Fibroblast of lung (primary cell): ENCODE measurements at regions not wholly inside any gene's neighbourhood (a gene's known extent, or its start where the extent isn't known, plus 50 kb on each side); places are given as distances from the start of the nearest gene placed in this dataset.

Experiments
- DNase-seq, 2 donors: peaks; one replicate each; pipeline versions ENCODE4 v3.0.0 to v3.0.0-alpha.2; 2010; ENCODE audit warnings: low read depth in 2 of 2
- H2AFZ ChIP-seq: 2 replicates; pipeline ENCODE4 v1.5.1; 2012; ENCODE audit warnings: low read length, control low read depth, inconsistent platforms
- H3K27ac ChIP-seq: 2 replicates; pipeline ENCODE4 v1.5.1; 2011; ENCODE audit warnings: low read length, control low read depth; ENCODE audit not compliant: insufficient read depth
- H3K27me3 ChIP-seq: 2 replicates; pipeline ENCODE4 v1.5.1; 2011; ENCODE audit warnings: mild to moderate bottlenecking, low read length; ENCODE audit not compliant: control insufficient read depth, insufficient read depth
- H3K36me3 ChIP-seq: 2 replicates; pipeline ENCODE4 v1.5.1; 2011; ENCODE audit warnings: low read length; ENCODE audit not compliant: control insufficient read depth, insufficient read depth
- H3K4me1 ChIP-seq: 2 replicates; pipeline ENCODE4 v1.5.1; 2011; ENCODE audit warnings: low read length; ENCODE audit not compliant: control insufficient read depth, insufficient read depth; ENCODE audit errors: extremely low read depth
- H3K4me2 ChIP-seq: 2 replicates; pipeline ENCODE4 v1.5.1; 2011; ENCODE audit warnings: low read length, control low read depth; ENCODE audit not compliant: insufficient read depth; ENCODE audit errors: extremely low read depth
- H3K4me3 ChIP-seq, 4 experiments: fragments of 200-600 bp in 1 of 4; sonication (generic) in 1 of 4; replicated peaks in 1 of 4; 2 replicates each; pipeline ENCODE4 v1.5.1; 2011 to 2016; ENCODE audit warnings: low read length in 4 of 4, low read depth in 3 of 4, mild to moderate bottlenecking in 3 of 4, control low read depth in 2 of 4, inconsistent platforms in 1 of 4, mixed read lengths in 1 of 4; ENCODE audit not compliant: insufficient read depth in 1 of 4; ENCODE audit errors: control extremely low read depth in 1 of 4
- H3K79me2 ChIP-seq: 2 replicates; pipeline ENCODE4 v1.5.1; 2012; ENCODE audit warnings: mild to moderate bottlenecking, low read length, inconsistent platforms; ENCODE audit not compliant: control insufficient read depth, insufficient read depth
- H3K9ac ChIP-seq: 2 replicates; pipeline ENCODE4 v1.5.1; 2011; ENCODE audit warnings: mild to moderate bottlenecking, low read length, control low read depth; ENCODE audit not compliant: insufficient read depth
- H3K9me3 ChIP-seq: 2 replicates; pipeline ENCODE4 v1.5.1; 2012; ENCODE audit warnings: low read depth, low read length; ENCODE audit not compliant: control insufficient read depth, insufficient read depth
- H4K20me1 ChIP-seq: 2 replicates; pipeline ENCODE4 v1.5.1; 2011; ENCODE audit warnings: low read length; ENCODE audit not compliant: control insufficient read depth, insufficient read depth; ENCODE audit errors: extremely low read depth
- CTCF ChIP-seq, 2 donors: IDR thresholded peaks in 1 of 2; conservative IDR thresholded peaks in 1 of 2; 1 replicate in 1 of 2; 2 replicates in 1 of 2; pipeline ENCODE4 v1.5.1; 2011 to 2012; ENCODE audit warnings: low read length in 2 of 2, control low read depth in 1 of 2, inconsistent platforms in 1 of 2, low read depth in 1 of 2, mild to moderate bottlenecking in 1 of 2
- EZH2 ChIP-seq: IDR thresholded peaks from 2 replicates; pipeline ENCODE4 v1.5.1; 2012; ENCODE audit warnings: low read length, control low read depth, mild to moderate bottlenecking; ENCODE audit errors: missing control alignments

- Histone ChIP-seq H3K4me2 (no peak overlapping the region), H3K36me3 (no peaks in the 10 kb centered on the region), H4K20me1 (no peaks in the 10 kb centered on the region), H3K4me1 (no peaks in the 10 kb centered on the region), H3K4me3 (no peak overlapping the region), H3K9ac (no peak overlapping the region), H3K27me3 (no peaks in the 10 kb centered on the region), H2AFZ (no peak overlapping the region), H3K79me2 (no peaks in the 10 kb centered on the region), H3K9me3 (no peaks in the 10 kb centered on the region), H3K27ac (no peak overlapping the region)
- TF ChIP-seq EZH2 (no peak), CTCF (conservative IDR thresholded peaks at IDR 0.05 in 1 of 2, IDR thresholded peaks at IDR 0.05 in 1 of 2; ENCODE audit: low read depth in 1 of 2, low read length in 2 of 2) (no peak)
- no peak for DNase-seq
Measured at GRCh38 chr14:61630399-61631044, 64.8 kb upstream of the HIF1A start.

GRCh38 chr14:61631045-61631687 lies 64.1 kb upstream of the HIF1A start:
- H3K27ac ChIP-seq, result no peak overlapping the region
- no peak overlapping the region for H2AFZ ChIP-seq
- no peaks in the 10 kb centered on the region for H3K9me3 ChIP-seq
- H4K20me1 ChIP-seq, result no peaks in the 10 kb centered on the region
- H3K27me3 ChIP-seq, result no peaks in the 10 kb centered on the region
- no peak overlapping the region for H3K4me3 ChIP-seq
- H3K4me1 ChIP-seq, result no peaks in the 10 kb centered on the region
- no peak overlapping the region for H3K4me2 ChIP-seq
- no peak for DNase-seq
- no peaks in the 10 kb centered on the region for H3K36me3 ChIP-seq
- TF ChIP-seq CTCF (conservative IDR thresholded peaks at IDR 0.05 in 1 of 2, IDR thresholded peaks at IDR 0.05 in 1 of 2; ENCODE audit: low read depth in 1 of 2, low read length in 2 of 2) (no peak), EZH2 (no peak)
- no peak overlapping the region for H3K9ac ChIP-seq
- H3K79me2 ChIP-seq, result no peaks in the 10 kb centered on the region

- Histone ChIP-seq H3K4me1 (no peaks in the 10 kb centered on the region), H3K36me3 (no peaks in the 10 kb centered on the region), H3K4me3 (no peak overlapping the region), H3K27ac (no peak overlapping the region), H3K9ac (no peak overlapping the region), H4K20me1 (no peaks in the 10 kb centered on the region), H3K79me2 (no peaks in the 10 kb centered on the region), H3K27me3 (no peaks in the 10 kb centered on the region), H2AFZ (no peak overlapping the region), H3K9me3 (no peaks in the 10 kb centered on the region), H3K4me2 (no peak overlapping the region)
- no peak for TF ChIP-seq CTCF (conservative IDR thresholded peaks at IDR 0.05 in 1 of 2, IDR thresholded peaks at IDR 0.05 in 1 of 2; ENCODE audit: low read depth in 1 of 2, low read length in 2 of 2)
- TF ChIP-seq EZH2, result no peak
- no peak for DNase-seq
Measured at GRCh38 chr14:61632401-61632800, 62.9 kb upstream of the HIF1A start.
